ENCODE measurements at regions not wholly inside any gene's neighbourhood (a gene's known extent, or its start where the extent isn't known, plus 50 kb on each side); places are given as distances from the start of the nearest gene placed in this dataset.

GRCh38 chr4:11635342-11635741 is 206.6 kb upstream of the HS3ST1 start:
- TF ChIP-seq EZH2 (IDR thresholded peaks at IDR 0.05; ENCODE audit: low read depth) = no peak
- TF ChIP-seq CTCF (conservative IDR thresholded peaks at IDR 0.05) = no peak
- peak overlapping the region; percentile 64 for H3K4me2 ChIP-seq
- no peak overlapping the region for H2AFZ ChIP-seq
- H3K9me2 ChIP-seq (ENCODE audit: insufficient read depth) = no peaks in the 10 kb centered on the region
- intact Hi-C loops (cut with micrococcal nuclease; ENCODE audit: unreplicated experiment) = loop anchor here (1.0 to 10.0 kb wide), 5 partner anchors 21 to 207 kb away; partner anchors contain the start of gene HS3ST1
- peaks cover 51% of the 10 kb centered on the region for H3K4me1 ChIP-seq (replicated peaks; ENCODE audit: insufficient read depth)
- H3K79me2 ChIP-seq (ENCODE audit: low read depth) = no peaks in the 10 kb centered on the region
- H3K9me3 ChIP-seq (ENCODE audit: insufficient read depth, low read depth) = peaks cover 18% of the 10 kb centered on the region
- peak; percentile 71 to 97 for DNase-seq
- no TSS peak for BruUV-seq (replicated peaks)
- peak overlapping the region; percentile 99 for H3K27ac ChIP-seq
- no peaks in the 10 kb centered on the region for H3K27me3 ChIP-seq (ENCODE audit: insufficient read depth, low read depth)
- H4K20me1 ChIP-seq (ENCODE audit: insufficient read depth) = no peaks in the 10 kb centered on the region
- H3K36me3 ChIP-seq (ENCODE audit: low read depth) = no peaks in the 10 kb centered on the region
- peaks cover 26% of the 10 kb centered on the region for H3F3A ChIP-seq (ENCODE audit: insufficient read depth, low read depth)
- CTCF ChIA-PET = interaction anchor here (0.8 to 0.9 kb wide), 2 partner anchors 10 to 84 kb away, joined by 3 read pairs; no protein-coding TSS in a partner anchor
- POLR2A ChIA-PET (ENCODE audit: unreplicated experiment) = interaction anchor here (0.6 to 1.6 kb wide), 10 partner anchors 8 to 206 kb away, joined by 3 to 12 read pairs (median 4); no protein-coding TSS in a partner anchor
- peak overlapping the region; percentile 31; the same call in 1 of the 2 replicates for H3K4me3 ChIP-seq

- Histone ChIP-seq H3K4me2 (peak overlapping the region; percentile 64), H2AFZ (peak overlapping the region; percentile 22; the same call in 1 of the 2 replicates), H3K27me3 (ENCODE audit: insufficient read depth, low read depth) (no peaks in the 10 kb centered on the region), H4K20me1 (ENCODE audit: insufficient read depth) (no peaks in the 10 kb centered on the region), H3K9me3 (ENCODE audit: insufficient read depth, low read depth) (peaks cover 18% of the 10 kb centered on the region), H3F3A (ENCODE audit: insufficient read depth, low read depth) (peaks cover 26% of the 10 kb centered on the region), H3K27ac (peak overlapping the region; percentile 99), H3K4me1 (replicated peaks; ENCODE audit: insufficient read depth) (peaks cover 54% of the 10 kb centered on the region), H3K79me2 (ENCODE audit: low read depth) (no peaks in the 10 kb centered on the region), H3K9me2 (ENCODE audit: insufficient read depth) (no peaks in the 10 kb centered on the region), H3K36me3 (ENCODE audit: low read depth) (no peaks in the 10 kb centered on the region), H3K4me3 (peak overlapping the region; percentile 31; the same call in 1 of the 2 replicates)
- intact Hi-C loops (cut with micrococcal nuclease; ENCODE audit: unreplicated experiment) = loop anchor here (2.0 to 10.0 kb wide), 2 partner anchors 49 to 205 kb away; partner anchors contain the start of gene HS3ST1
- peak in 1 of 2 experiments; percentile 26 for DNase-seq
- CTCF ChIA-PET = no interaction called here
- POLR2A ChIA-PET (ENCODE audit: unreplicated experiment) = interaction anchor here (0.7 to 1.6 kb wide), 2 partner anchors 8 to 22 kb away, joined by 6 to 12 read pairs; no protein-coding TSS in a partner anchor
- no TSS peak for BruUV-seq (replicated peaks)
- no peak for TF ChIP-seq CTCF (conservative IDR thresholded peaks at IDR 0.05)
- no peak for TF ChIP-seq EZH2 (IDR thresholded peaks at IDR 0.05; ENCODE audit: low read depth)
Measured at GRCh38 chr4:11634283-11634682, 205.6 kb upstream of the HS3ST1 start.

GRCh38 chr4:11633430-11633829 is 204.7 kb upstream of the HS3ST1 start:
- Histone ChIP-seq H3K27ac (peak overlapping the region; percentile 99), H3K27me3 (ENCODE audit: insufficient read depth, low read depth) (no peaks in the 10 kb centered on the region), H2AFZ (no peak overlapping the region), H3K9me3 (ENCODE audit: insufficient read depth, low read depth) (peaks cover 18% of the 10 kb centered on the region), H3K4me2 (no peak overlapping the region), H3K9me2 (ENCODE audit: insufficient read depth) (no peaks in the 10 kb centered on the region), H3K79me2 (ENCODE audit: low read depth) (no peaks in the 10 kb centered on the region), H3F3A (ENCODE audit: insufficient read depth, low read depth) (peaks cover 34% of the 10 kb centered on the region), H3K36me3 (ENCODE audit: low read depth) (no peaks in the 10 kb centered on the region), H4K20me1 (ENCODE audit: insufficient read depth) (no peaks in the 10 kb centered on the region), H3K4me3 (no peak overlapping the region), H3K4me1 (replicated peaks; ENCODE audit: insufficient read depth) (peaks cover 63% of the 10 kb centered on the region)
- intact Hi-C loops (cut with micrococcal nuclease; ENCODE audit: unreplicated experiment) = loop anchor here (10.0 kb wide), 1 partner anchor 49 kb away; no protein-coding TSS in a partner anchor
- ChIA-PET CTCF (no interaction called here), POLR2A (ENCODE audit: unreplicated experiment) (interaction anchor here (0.5 kb wide), 1 partner anchor 128 kb away, joined by 7 read pairs; no protein-coding TSS in a partner anchor)
- peak in 1 of 2 experiments; percentile 24 for DNase-seq
- no peak for TF ChIP-seq CTCF (conservative IDR thresholded peaks at IDR 0.05)
- no TSS peak for BruUV-seq (replicated peaks)

Data from PC-9 (cell line).